ENCODE measurements at regions not wholly inside any gene's neighbourhood (a gene's known extent, or its start where the extent isn't known, plus 50 kb on each side); places are given as distances from the start of the nearest gene placed in this dataset.
A peak's percentile ranks its signal among the peaks of the same experiment; 100 is the strongest.
"Not testable (repeated sequence)": the region's sequence is repeated elsewhere in the genome, so short reads cannot be mapped to it uniquely, and the experiment has no call there.

GRCh38 chr4:163736876-163737275 is 242.4 kb downstream of the TMA16 start:
- no peaks in the 10 kb centered on the region for H3K36me3 ChIP-seq (replicated peaks; ENCODE audit: low read depth, low read length)
- H4K20me1 ChIP-seq (ENCODE audit: insufficient read depth, low read length) = no peaks in the 10 kb centered on the region
- no peak for TF ChIP-seq EZH2phosphoT487 (IDR thresholded peaks at IDR 0.05; ENCODE audit: low read depth)
- TF ChIP-seq CTCF (IDR thresholded peaks at IDR 0.05; ENCODE audit: low read depth, low read length) = no peak
- no peak overlapping the region for H3K9ac ChIP-seq (ENCODE audit: low read length)
- H3K27ac ChIP-seq (ENCODE audit: low read length) = no peak overlapping the region
- H2AFZ ChIP-seq (ENCODE audit: low read depth, low read length) = no peak overlapping the region
- H3K27me3 ChIP-seq (ENCODE audit: low read depth, low read length) = no peaks in the 10 kb centered on the region
- peaks cover 5% of the 10 kb centered on the region; the same call in 1 of the 2 replicates for H3K9me3 ChIP-seq (ENCODE audit: insufficient read depth, low read length)
- H3K79me2 ChIP-seq (ENCODE audit: low read length) = no peaks in the 10 kb centered on the region
- no peak overlapping the region for H3K4me2 ChIP-seq (ENCODE audit: low read length)
- peaks cover 3% of the 10 kb centered on the region; the same call in 1 of the 2 replicates for H3K4me1 ChIP-seq (ENCODE audit: low read length)
- no peak overlapping the region for H3K4me3 ChIP-seq (ENCODE audit: low read length)

GRCh38 chr4:163737846-163738245 is 243.4 kb downstream of the TMA16 start:
- H3K4me2 ChIP-seq (ENCODE audit: low read length); H3K27me3 ChIP-seq (ENCODE audit: low read depth, low read length); H4K20me1 ChIP-seq (ENCODE audit: insufficient read depth, low read length); H3K36me3 ChIP-seq (replicated peaks; ENCODE audit: low read depth, low read length); H3K27ac ChIP-seq (ENCODE audit: low read length); H3K9ac ChIP-seq (ENCODE audit: low read length); H3K4me3 ChIP-seq (ENCODE audit: low read length); H3K4me1 ChIP-seq (ENCODE audit: low read length); H2AFZ ChIP-seq (ENCODE audit: low read depth, low read length); H3K79me2 ChIP-seq (ENCODE audit: low read length); H3K9me3 ChIP-seq (ENCODE audit: insufficient read depth, low read length): not testable (repeated sequence)

- no peaks in the 10 kb centered on the region for H3K79me2 ChIP-seq (ENCODE audit: low read length)
Measured at GRCh38 chr4:163738521-163738920, 244.0 kb downstream of the TMA16 start.

GRCh38 chr4:163744861-163745260 is 250.4 kb downstream of the TMA16 start:
- Histone ChIP-seq H2AFZ (ENCODE audit: low read depth, low read length) (no peak overlapping the region), H3K9ac (ENCODE audit: low read length) (no peak overlapping the region), H3K36me3 (replicated peaks; ENCODE audit: low read depth, low read length) (peaks cover 17% of the 10 kb centered on the region), H3K27ac (ENCODE audit: low read length) (peak overlapping the region; percentile 21; the same call in 1 of the 2 replicates), H3K79me2 (ENCODE audit: low read length) (no peaks in the 10 kb centered on the region), H3K4me2 (ENCODE audit: low read length) (peak overlapping the region; percentile 4), H4K20me1 (ENCODE audit: insufficient read depth, low read length) (no peaks in the 10 kb centered on the region), H3K4me1 (ENCODE audit: low read length) (peaks cover 18% of the 10 kb centered on the region), H3K9me3 (ENCODE audit: insufficient read depth, low read length) (peaks cover 23% of the 10 kb centered on the region), H3K27me3 (ENCODE audit: low read depth, low read length) (no peaks in the 10 kb centered on the region), H3K4me3 (ENCODE audit: low read length) (no peak overlapping the region)
- TF ChIP-seq EZH2phosphoT487 (IDR thresholded peaks at IDR 0.05; ENCODE audit: low read depth) (no peak), CTCF (IDR thresholded peaks at IDR 0.05; ENCODE audit: low read depth, low read length) (no peak)

More at GRCh38 chr4:163738521-163738920, 244.0 kb downstream of the TMA16 start:
- Histone ChIP-seq H3K4me2 (ENCODE audit: low read length) (no peak overlapping the region), H4K20me1 (ENCODE audit: insufficient read depth, low read length) (no peaks in the 10 kb centered on the region), H3K36me3 (replicated peaks; ENCODE audit: low read depth, low read length) (no peaks in the 10 kb centered on the region), H3K27me3 (ENCODE audit: low read depth, low read length) (no peaks in the 10 kb centered on the region), H3K9ac (ENCODE audit: low read length) (no peak overlapping the region), H3K9me3 (ENCODE audit: insufficient read depth, low read length) (no peaks in the 10 kb centered on the region), H3K4me3 (ENCODE audit: low read length) (no peak overlapping the region), H2AFZ (ENCODE audit: low read depth, low read length) (no peak overlapping the region), H3K27ac (ENCODE audit: low read length) (no peak overlapping the region), H3K4me1 (ENCODE audit: low read length) (peaks cover 3% of the 10 kb centered on the region; the same call in 1 of the 2 replicates)
- TF ChIP-seq CTCF (IDR thresholded peaks at IDR 0.05; ENCODE audit: low read depth, low read length) (no peak), EZH2phosphoT487 (IDR thresholded peaks at IDR 0.05; ENCODE audit: low read depth) (no peak)

- Histone ChIP-seq H3K9ac (ENCODE audit: low read length) (no peak overlapping the region), H3K9me3 (ENCODE audit: insufficient read depth, low read length) (peaks cover 23% of the 10 kb centered on the region), H3K4me3 (ENCODE audit: low read length) (no peak overlapping the region), H3K4me2 (ENCODE audit: low read length) (no peak overlapping the region), H4K20me1 (ENCODE audit: insufficient read depth, low read length) (no peaks in the 10 kb centered on the region), H3K27ac (ENCODE audit: low read length) (no peak overlapping the region), H3K27me3 (ENCODE audit: low read depth, low read length) (no peaks in the 10 kb centered on the region), H3K79me2 (ENCODE audit: low read length) (no peaks in the 10 kb centered on the region), H3K4me1 (ENCODE audit: low read length) (peaks cover 18% of the 10 kb centered on the region), H2AFZ (ENCODE audit: low read depth, low read length) (no peak overlapping the region), H3K36me3 (replicated peaks; ENCODE audit: low read depth, low read length) (peaks cover 17% of the 10 kb centered on the region)
- TF ChIP-seq EZH2phosphoT487 (IDR thresholded peaks at IDR 0.05; ENCODE audit: low read depth) (no peak), CTCF (IDR thresholded peaks at IDR 0.05; ENCODE audit: low read depth, low read length) (no peak)
Measured at GRCh38 chr4:163747293-163747692, 252.8 kb downstream of the TMA16 start.

All from OCI-LY3 (cell line).